Parathyroid adenoma (tissue), 2 donors: ENCODE measurements at regions not wholly inside any gene's neighbourhood (a gene's known extent, or its start where the extent isn't known, plus 50 kb on each side); places are given as distances from the start of the nearest gene placed in this dataset.

Experiments used
- H2AFZ ChIP-seq: fragments of 300-600 bp; sonication (generic); one replicate; pipeline ENCODE4 v1.7.0; 2017; ENCODE audit warnings: antibody characterized with exemption, mild to moderate bottlenecking
- H3K27ac ChIP-seq: fragments of 300-600 bp; sonication (generic); one replicate; pipeline ENCODE4 v1.7.0; 2017
- H3K27me3 ChIP-seq: fragments of 300-600 bp; sonication (generic); one replicate; pipeline ENCODE4 v1.7.0; 2017; ENCODE audit warnings: low read length; ENCODE audit not compliant: control insufficient read depth, insufficient read depth
- H3K36me3 ChIP-seq: fragments of 300-600 bp; sonication (generic); one replicate; pipeline ENCODE4 v1.7.0; 2017; ENCODE audit warnings: low read length; ENCODE audit not compliant: control insufficient read depth, insufficient read depth
- H3K4me1 ChIP-seq: fragments of 300-600 bp; sonication (generic); one replicate; pipeline ENCODE4 v1.7.0; 2017; ENCODE audit warnings: control low read depth
- H3K4me2 ChIP-seq: fragments of 300-600 bp; sonication (generic); one replicate; pipeline ENCODE4 v1.7.0; 2017; ENCODE audit warnings: low read length
- H3K4me3 ChIP-seq: fragments of 300-600 bp; sonication (generic); one replicate; pipeline ENCODE4 v1.7.0; 2017; ENCODE audit warnings: low read depth, low read length
- H3K79me2 ChIP-seq: fragments of 300-600 bp; sonication (generic); one replicate; pipeline ENCODE4 v1.7.0; 2017; ENCODE audit warnings: control low read depth
- H3K9ac ChIP-seq: fragments of 300-600 bp; sonication (generic); one replicate; pipeline ENCODE4 v1.7.0; 2017; ENCODE audit warnings: mild to moderate bottlenecking
- H3K9me3 ChIP-seq: fragments of 300-600 bp; sonication (generic); one replicate; pipeline ENCODE4 v1.7.0; 2017; ENCODE audit warnings: low read length; ENCODE audit not compliant: control insufficient read depth
- CTCF ChIP-seq: fragments of 300-600 bp; sonication (generic); IDR thresholded peaks from one replicate; pipeline ENCODE4 v1.7.0; 2017; ENCODE audit warnings: antibody characterized with exemption, mild to moderate bottlenecking
- donor health status: primary hyperparathyroidism.

- no peak for TF ChIP-seq CTCF
- no peaks in the 10 kb centered on the region for H3K36me3 ChIP-seq
- no peak overlapping the region for H3K4me3 ChIP-seq
- H3K4me1 ChIP-seq = no peaks in the 10 kb centered on the region
- H3K9me3 ChIP-seq = no peaks in the 10 kb centered on the region
- no peak overlapping the region for H3K9ac ChIP-seq
- no peak overlapping the region for H3K4me2 ChIP-seq
- no peak overlapping the region for H3K27ac ChIP-seq
- H3K79me2 ChIP-seq = no peaks in the 10 kb centered on the region
- no peaks in the 10 kb centered on the region for H3K27me3 ChIP-seq
- no peak overlapping the region for H2AFZ ChIP-seq
These were observed 282.4 kb upstream of the NETO1 start for GRCh38 chr18:73150199-73150598.

GRCh38 chr18:73147590-73147989, 279.8 kb upstream of the NETO1 start:
- no peak overlapping the region for H3K4me2 ChIP-seq
- H3K4me1 ChIP-seq = no peaks in the 10 kb centered on the region
- no peak overlapping the region for H3K4me3 ChIP-seq
- no peaks in the 10 kb centered on the region for H3K27me3 ChIP-seq
- H3K79me2 ChIP-seq = no peaks in the 10 kb centered on the region
- TF ChIP-seq CTCF = no peak
- no peaks in the 10 kb centered on the region for H3K9me3 ChIP-seq
- H2AFZ ChIP-seq = no peak overlapping the region
- no peak overlapping the region for H3K27ac ChIP-seq
- no peaks in the 10 kb centered on the region for H3K36me3 ChIP-seq
- no peak overlapping the region for H3K9ac ChIP-seq

GRCh38 chr18:73144030-73144429, 276.2 kb upstream of the NETO1 start:
- Histone ChIP-seq H3K9me3 (no peaks in the 10 kb centered on the region), H2AFZ (no peak overlapping the region), H3K9ac (no peak overlapping the region), H3K79me2 (no peaks in the 10 kb centered on the region), H3K4me2 (no peak overlapping the region), H3K4me1 (no peaks in the 10 kb centered on the region), H3K27ac (no peak overlapping the region), H3K4me3 (no peak overlapping the region), H3K27me3 (no peaks in the 10 kb centered on the region), H3K36me3 (no peaks in the 10 kb centered on the region)
- TF ChIP-seq CTCF = no peak

GRCh38 chr18:73136134-73136533, 268.3 kb upstream of the NETO1 start:
- H3K4me3 ChIP-seq = no peak overlapping the region
- no peaks in the 10 kb centered on the region for H3K36me3 ChIP-seq
- H2AFZ ChIP-seq = no peak overlapping the region
- H3K4me2 ChIP-seq = no peak overlapping the region
- H3K27me3 ChIP-seq = no peaks in the 10 kb centered on the region
- H3K9me3 ChIP-seq = no peaks in the 10 kb centered on the region
- TF ChIP-seq CTCF = no peak
- H3K79me2 ChIP-seq = no peaks in the 10 kb centered on the region
- no peak overlapping the region for H3K9ac ChIP-seq
- no peak overlapping the region for H3K27ac ChIP-seq
- H3K4me1 ChIP-seq = no peaks in the 10 kb centered on the region

GRCh38 chr18:73124175-73124574, 256.4 kb upstream of the NETO1 start:
- Histone ChIP-seq H3K79me2 (no peaks in the 10 kb centered on the region), H3K4me2 (no peak overlapping the region), H2AFZ (no peak overlapping the region), H3K9me3 (no peaks in the 10 kb centered on the region), H3K36me3 (no peaks in the 10 kb centered on the region), H3K4me1 (no peaks in the 10 kb centered on the region), H3K9ac (no peak overlapping the region), H3K27me3 (no peaks in the 10 kb centered on the region), H3K4me3 (no peak overlapping the region), H3K27ac (no peak overlapping the region)
- TF ChIP-seq CTCF = no peak
